SK-MEL-5 (cell line): ENCODE measurements at regions not wholly inside any gene's neighbourhood (a gene's known extent, or its start where the extent isn't known, plus 50 kb on each side); places are given as distances from the start of the nearest gene placed in this dataset.

ENCODE experiments used
- DNase-seq: peaks from one replicate; pipeline ENCODE4 v3.0.0-alpha.2; 2016; ENCODE audit warnings: low read depth, low spot score
- in situ Hi-C: cut with HindIII; loops from 2 replicates; pipeline ENCODE4 v1.10.0; 2016; ENCODE audit warnings: low sequenced_read_pairs, high pct_unique_total_duplicates, low pct_unique_long_range_greater_than_20kb

DNA sequence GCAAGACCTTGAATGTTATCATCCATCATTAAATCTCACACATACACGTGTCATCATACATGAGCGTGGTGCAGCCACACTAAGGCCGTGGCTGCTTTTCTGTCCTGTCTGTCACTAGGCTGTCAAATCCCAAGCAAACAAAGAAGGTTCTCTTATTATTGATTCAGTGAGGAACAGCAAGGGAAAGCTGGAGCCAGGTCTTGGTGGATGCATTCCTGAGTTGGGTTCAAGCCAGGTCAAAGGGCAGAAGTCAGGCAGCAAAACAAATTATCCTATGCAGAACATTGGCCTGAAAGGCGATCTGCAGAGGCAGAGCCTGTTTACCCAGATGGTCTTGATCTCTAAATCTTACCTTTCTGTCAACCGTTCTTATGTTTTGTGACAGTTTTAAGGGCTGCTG is 252.3 kb downstream of the NEDD1 start:
- in situ Hi-C loops: no loop called here
- DNase-seq: no peak

DNA sequence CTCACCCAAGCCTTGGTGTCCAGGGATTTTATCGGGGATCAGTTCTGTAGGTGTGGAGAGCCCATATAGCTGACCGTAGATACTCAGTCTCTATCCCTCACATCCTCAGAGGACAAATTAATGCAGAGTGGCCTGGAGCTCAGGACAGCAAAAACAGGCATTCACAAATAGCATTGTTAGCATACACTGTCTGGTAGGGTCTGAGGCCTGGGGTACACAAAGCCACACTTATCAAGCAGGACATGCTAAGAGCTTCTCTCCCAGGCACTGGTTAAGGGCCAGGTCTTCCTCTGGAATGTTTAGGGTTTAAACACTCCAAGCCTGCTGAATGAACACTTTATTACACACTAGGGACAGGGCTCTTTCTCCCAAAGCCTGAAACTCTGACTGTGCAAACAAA is 253.2 kb downstream of the NEDD1 start:
- no peak for DNase-seq
- in situ Hi-C loops: no loop called here

DNA sequence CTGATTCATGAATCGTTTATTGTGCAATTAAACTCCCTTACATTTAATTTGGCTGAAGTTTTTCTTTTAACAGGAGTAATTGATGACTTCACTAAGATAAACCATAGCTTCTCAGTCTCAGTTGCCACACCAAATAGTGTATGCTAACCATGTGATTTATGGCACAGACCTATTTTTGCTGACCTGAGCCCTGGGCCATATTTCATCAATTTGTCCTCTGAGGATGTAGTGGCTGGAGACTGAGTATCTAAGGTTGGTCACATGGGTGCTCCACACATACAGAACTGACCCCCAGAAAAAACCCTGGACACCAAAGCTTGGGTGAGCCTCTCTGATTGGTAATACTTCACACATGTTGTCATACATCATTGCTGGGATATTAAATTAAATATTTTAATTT is 255.1 kb downstream of the NEDD1 start:
- in situ Hi-C loops: no loop called here
- DNase-seq: no peak

DNA sequence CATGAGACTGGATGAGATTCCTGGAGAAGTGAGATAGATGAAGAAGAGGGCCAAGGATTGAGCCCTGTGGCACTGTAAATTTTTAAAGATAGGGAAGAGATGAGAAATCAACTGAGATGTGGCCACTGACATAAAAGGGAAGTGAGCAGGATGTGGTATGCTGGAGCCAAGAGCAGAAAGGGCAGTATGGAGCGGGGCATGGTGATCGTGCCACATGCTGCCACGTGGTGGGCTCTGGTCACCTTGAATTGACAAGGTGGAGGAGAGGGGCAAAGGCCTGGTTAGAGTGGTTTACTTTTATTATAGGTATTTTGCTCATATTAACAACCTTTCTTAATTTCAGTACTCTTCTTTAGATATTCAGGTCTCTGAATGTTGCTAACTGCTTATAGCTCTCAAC is 257.9 kb downstream of the NEDD1 start:
- no peak for DNase-seq
- in situ Hi-C loops: no loop called here

DNA sequence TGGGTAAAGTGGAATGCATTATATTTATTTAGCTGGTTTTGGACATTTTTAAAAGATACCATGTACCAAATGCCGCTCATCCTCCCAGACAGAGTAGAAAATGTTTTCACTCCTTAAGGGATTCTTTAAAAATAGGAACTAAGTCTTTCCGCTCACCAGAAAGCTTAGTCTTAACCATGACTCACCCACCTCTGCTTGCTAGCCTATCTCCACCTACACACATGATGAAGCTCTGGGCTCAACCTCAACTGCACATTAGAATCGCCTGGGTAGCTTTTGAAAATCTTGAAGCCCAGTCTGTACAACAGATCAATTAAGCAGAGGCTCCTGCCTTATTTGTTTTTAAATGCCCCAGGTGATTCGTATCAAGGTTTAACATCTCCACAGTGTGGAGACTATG is 260.5 kb downstream of the NEDD1 start:
- DNase-seq: no peak
- in situ Hi-C loops: no loop called here

DNA sequence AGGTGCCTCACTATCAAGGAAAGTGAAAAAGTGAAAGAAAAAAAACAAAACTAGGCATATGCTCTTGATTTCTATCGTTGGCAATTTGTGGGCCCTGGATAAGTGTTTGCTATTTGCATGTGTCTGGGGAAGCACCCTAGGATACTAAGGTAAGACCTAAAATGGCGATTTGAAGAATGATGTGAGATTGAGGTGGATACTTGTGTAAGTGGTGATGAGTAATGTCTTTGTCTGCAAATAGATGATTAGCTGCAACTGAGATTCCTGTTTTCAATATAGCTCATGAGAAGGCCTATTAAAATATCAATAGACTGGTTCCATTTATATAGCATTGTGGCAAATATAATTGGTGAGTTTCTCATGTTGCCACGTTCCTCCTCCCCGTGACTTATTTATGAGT is 261.7 kb downstream of the NEDD1 start:
- in situ Hi-C loops: no loop called here
- no peak for DNase-seq

DNA sequence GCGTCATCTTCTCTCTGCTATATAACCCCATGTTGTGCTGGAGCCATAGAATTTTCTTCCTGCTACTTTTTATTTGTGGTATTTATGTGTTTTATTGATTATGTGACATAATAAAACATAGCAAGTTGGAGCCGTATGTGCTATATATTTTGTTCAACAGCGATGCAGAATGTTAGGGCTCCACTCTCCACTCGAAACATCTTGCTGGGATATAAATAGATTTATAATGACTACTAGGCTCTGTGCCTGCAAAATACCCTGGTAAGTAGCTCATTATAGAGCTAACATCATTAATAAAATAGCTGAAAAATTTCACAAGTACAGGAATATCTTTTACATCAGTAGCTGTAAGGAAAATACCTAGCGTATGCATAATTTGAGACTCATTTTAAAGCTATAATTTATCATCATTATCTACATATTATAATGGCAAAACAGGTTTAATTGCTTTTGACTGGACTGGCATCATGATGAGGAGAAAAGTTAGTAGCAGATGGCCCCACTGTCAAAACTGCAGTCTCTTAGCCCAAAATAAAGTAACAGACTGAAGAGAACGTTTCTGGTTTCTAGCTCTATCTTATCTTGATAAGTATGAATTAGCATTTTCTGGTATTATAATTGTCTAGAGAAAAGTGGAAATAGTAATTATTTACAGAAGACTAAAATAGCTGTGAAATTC is 263.0 kb downstream of the NEDD1 start:
- in situ Hi-C loops: no loop called here
- no peak for DNase-seq

DNA sequence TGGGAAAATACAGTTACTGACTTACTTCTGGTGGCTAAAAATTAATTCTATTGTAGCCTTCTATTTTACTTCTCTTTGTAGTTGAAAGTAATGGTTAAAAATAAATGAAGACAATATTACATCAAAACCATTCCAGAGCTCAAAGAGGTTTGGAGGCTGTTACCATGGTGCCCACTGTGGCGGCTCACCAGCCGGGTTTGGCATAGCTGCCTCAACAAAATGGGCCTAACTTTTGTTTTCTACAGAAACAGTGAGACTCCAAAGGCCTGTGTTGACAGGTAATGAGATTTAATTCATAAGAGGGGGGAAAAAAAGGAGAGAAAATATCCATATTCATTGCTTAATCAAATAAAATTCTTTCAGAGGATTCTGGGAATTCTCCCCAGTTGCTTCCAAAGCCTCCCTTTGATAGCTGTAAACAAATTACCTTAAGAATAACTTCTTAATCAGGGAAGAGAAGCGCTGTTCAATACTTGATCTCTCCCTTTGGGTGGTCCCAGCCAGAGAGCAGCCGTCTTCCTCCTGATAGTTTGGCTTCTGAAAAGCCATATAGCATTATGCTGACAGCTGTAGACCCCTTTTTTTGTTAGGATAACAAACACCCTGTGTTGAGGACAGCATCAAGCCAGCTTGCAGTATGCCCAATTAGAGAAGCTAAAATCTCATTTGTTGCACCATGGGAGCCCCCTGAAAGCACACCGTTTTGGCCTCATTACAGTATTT is 266.8 kb downstream of the NEDD1 start:
- in situ Hi-C loops: no loop called here
- no peak for DNase-seq

DNA sequence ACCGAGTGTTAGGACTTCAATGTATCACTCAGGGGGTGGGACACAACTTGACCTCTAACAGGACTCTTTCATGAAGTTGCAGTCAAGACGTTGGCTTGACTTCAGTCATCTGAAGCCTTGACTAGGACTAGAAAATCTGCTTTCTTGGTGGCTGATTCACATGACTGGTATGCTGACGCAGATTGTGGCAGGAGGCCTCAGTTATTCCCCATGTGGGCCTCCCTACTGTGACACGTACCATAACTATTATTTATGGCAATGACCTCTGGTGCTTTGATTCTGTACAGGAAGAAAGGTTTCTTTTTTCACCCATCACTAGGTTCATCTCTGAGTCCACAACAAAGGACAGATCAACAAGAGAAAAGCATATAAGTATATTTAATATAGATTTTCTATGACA is 270.4 kb downstream of the NEDD1 start:
- in situ Hi-C loops: no loop called here
- DNase-seq: peak; percentile 49

DNA sequence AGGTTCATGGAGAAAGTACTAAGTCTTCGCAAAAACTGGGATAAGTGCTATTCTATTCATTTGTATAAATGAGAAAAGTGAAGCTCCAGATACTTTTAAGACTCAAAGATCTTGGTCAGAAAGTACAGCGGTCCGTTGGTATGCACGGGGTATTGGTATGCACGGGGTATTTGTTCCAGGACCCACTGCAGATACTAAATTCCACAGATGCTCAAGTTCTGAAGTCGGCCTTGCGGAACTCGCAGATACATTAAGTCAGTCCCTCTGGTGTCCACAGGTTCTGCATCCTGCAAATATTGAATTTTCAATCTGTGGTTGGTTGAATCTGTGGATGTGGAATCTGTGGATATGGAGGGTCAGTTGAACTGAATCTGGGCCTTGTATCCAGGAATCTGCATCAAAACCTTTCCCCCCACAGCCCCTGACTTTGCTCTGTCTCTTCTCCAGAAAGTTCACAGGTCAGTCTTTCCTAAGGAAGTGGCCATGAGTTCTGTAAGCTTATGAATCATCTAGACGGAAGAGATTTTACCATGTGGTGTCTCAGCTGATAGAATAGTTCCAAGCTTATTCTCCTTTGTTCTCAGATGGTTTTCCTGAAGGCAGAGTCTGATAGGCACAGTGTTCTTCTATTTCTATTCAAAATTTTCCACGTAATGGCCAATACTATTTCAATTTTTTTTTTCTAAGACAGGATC is 274.7 kb downstream of the NEDD1 start:
- peak; percentile 5 for DNase-seq
- in situ Hi-C loops: no loop called here

DNA sequence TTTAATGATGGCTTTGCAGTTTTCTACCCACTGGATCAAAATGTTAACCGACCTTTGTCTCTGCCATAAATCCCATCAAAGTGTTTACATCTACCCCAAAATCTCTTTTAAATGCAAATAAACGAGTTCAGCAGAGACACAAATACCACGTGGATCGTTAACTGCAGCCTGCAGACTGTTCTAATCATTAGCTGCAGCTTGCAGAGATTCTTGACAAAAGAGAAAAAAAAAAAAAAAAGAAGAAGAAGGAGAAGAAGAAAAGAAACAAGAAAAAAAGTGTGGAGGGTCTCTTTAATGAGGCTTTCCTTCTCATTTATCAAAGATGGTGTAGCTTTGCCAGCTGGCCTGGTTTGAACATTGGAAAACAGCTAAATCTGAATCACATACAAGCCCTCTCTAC is 275.7 kb downstream of the NEDD1 start:
- in situ Hi-C loops: no loop called here
- no peak for DNase-seq

DNA sequence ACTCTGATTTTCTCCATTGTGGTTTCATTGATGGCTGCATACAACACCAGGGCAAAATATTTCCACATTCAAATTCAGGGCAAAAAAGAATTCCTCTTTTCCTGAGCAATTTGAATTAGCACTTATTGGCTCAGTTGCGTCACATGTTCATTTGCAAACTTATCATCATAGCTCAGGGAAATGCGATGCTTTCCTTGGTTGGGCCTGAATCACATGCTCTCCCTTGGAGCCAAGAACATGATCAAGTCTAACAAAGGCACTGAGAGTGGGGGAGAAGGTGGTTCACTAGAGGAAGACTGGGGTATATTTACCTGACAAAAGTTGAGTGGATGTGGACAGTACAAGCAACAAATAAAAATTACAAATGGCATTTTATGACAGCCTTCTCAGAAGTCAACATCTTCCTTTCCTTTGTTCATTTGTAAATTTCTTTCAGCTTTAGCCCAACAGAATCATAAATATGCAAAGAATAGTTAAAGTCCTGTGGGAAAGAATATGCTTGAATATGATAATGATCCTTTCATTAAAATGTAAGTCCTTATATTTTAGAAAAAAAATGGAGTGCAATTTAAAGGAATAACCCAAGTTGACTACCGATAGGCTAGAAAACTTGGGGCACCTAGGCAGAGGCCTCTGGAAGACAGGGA is 277.2 kb downstream of the NEDD1 start:
- DNase-seq: no peak
- in situ Hi-C loops: no loop called here

DNA sequence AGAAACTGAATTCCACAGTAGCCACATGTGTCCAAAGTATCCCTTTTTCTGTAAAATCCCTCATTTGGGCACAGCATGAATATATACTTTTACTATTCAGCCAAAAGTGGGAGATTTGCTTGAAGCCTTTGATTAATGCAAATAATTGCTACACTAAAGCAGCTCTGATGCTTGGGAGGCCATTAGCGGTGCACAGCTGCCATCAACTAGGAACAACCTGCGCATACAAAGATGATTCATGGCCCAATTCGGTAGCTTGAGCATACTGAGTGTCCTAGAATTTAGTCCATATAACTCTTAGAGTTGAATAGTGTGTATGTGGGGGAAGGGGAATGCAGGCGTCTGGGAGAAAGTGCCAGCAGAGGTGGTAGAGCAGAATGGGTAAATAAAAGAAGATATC is 277.0 kb upstream of the RMST start:
- no peak for DNase-seq
- in situ Hi-C loops: no loop called here

DNA sequence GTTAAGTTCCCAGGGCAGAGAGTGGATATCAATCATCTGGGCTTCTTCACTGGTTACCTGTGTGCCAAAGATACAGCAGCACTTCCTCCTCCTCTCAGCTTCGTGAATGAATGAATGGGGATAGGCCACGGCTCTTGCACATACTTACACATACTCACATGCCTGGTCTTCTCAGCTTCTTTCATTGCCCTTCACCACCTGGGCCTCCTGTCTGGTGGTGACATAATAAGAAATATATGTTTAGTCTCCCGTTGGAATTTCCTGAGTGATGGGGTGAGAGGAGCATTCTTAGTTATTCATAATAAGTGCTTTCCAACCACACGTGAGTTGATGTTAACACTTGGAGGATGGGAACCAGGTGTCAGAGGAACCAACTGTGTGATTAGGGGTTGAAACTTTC is 268.1 kb upstream of the RMST start:
- in situ Hi-C loops: no loop called here
- no peak for DNase-seq

DNA sequence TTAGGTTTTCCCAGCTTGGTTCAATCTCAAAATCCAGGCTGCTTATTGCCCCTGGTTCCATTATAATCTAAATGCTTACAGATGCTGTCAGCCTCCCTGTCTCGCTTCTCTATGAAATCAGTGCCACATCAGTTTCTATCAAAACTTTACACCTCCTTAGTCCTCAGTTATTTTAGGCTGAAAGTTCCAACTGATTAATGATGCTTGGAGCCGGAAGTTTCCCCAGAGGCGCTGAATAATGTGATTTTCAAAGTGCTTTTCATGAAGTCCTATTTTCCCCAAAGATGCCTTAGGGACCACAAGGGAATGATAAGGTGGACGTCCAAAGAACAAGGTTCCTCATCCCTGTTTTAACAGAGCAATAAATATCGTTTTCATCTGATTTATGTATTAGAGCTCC is 262.4 kb upstream of the RMST start:
- no peak for DNase-seq
- in situ Hi-C loops: no loop called here

DNA sequence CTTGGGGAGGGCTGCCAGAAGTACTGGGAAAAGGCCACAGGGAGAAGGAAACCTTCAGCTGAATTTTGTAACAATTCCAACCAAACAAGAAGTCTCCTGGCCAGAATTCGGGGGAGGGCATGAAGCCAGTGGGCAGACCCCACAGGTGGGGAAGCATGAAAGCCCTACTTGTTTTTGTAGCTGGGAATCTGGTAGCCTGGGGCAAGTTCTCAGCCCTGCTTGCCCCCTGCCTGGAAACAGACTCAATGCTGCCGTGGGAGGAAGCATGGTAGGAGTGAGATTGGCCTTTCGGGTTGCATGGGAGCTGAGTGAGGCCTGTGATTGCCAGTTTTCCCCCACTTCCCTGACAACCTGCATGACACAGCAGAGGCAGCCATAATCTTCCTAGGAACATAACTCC is 259.2 kb upstream of the RMST start:
- DNase-seq: no peak
- in situ Hi-C loops: no loop called here

DNA sequence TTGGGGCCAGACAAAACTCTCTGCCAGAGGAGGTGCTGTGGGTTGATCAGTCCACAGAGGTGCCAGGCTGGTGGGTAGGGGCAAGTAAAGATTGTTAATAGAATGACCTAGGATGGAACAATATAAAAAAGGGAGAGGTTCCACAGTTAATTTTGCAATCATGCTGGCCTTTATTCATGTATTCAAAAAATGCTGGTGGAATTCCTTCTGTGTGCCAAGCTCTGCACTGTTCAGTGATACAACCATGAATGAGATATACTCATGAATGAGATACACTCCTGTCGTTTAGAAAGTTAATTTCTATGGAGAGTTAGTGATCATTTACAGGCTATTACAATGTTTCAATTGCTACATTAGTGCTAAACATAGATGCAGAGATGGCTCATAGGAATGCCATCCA is 252.6 kb upstream of the RMST start:
- no peak for DNase-seq
- in situ Hi-C loops: no loop called here

DNA sequence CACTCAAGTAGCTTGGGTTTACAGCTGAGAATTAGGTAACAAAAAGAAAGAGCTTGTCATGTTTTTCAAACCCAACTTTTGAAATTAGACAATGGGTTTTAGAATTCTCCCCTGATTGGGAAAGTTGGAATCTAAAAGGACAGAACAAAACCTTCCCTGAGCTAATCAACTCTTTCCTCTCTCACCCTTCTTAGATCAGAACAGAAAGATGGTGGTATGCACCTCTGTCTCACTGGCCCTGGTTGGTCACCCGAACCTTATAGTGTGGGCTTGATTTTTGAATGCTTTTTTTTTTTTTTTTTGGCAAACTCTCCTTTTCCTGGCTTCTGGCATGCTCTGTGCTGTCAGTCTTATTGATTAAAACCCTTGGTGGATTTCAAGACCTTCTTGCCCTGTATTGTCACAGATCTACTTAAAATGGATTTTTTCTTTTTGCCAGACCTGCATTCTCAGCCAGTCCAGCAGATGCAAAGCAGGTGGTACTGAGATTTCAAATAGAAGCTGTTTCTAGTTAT is 251.1 kb upstream of the RMST start:
- in situ Hi-C loops: no loop called here
- no peak for DNase-seq
